GM11168 (cell line): ENCODE measurements at regions not wholly inside any gene's neighbourhood (a gene's known extent, or its start where the extent isn't known, plus 50 kb on each side); places are given as distances from the start of the nearest gene placed in this dataset.
"Not testable (repeated sequence)": the region's sequence is repeated elsewhere in the genome, so short reads cannot be mapped to it uniquely, and the experiment has no call there.

Source experiments
- in situ Hi-C: fragments of 300-500 bp; cut with MboI; formaldehyde crosslinking; loops from one replicate; pipeline ENCODE4 v1.12.0; 2022; ENCODE audit warnings: low sequenced_read_pairs; ENCODE audit not compliant: unreplicated experiment

DNA sequence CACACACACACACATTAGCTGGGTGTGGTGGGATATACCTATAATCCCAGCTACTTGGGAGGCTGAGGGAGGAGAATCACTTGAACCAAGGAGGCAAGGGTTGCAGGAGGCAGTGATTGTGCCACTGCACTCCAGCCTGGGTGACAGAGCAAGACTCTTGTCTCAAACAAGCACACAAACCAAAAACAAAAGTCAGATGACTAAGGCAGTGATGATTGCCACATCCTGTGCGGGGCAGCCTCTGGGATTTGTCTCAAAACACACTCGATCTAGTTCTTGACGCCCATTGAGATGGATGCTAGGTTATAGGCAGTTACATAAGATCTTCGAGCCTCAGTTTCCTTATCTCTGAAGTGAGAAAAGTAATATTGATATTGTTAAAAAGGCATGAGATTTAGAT, 57.8 kb upstream of the NBPF8 start:
- in situ Hi-C loops = not testable (repeated sequence)

DNA sequence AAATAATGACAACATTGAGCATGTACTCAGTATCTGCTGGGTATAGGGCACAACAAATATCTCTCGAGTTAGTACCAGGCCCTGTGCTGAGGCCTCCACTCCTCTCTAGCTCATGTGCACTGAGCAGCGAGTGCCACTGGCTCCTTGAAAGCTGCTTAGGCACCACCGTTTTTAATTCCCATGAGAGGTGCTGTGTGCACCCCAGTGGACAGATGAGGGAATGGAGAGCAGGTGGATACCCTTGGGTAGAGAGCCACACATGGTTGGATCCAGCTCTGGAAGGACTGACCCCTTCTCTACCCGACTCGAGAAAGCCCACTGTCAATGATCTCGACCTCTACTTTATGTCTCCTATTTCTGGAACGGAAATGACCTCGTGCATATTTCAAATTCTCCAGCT, 58.7 kb upstream of the NBPF8 start:
- in situ Hi-C loops = not testable (repeated sequence)

DNA sequence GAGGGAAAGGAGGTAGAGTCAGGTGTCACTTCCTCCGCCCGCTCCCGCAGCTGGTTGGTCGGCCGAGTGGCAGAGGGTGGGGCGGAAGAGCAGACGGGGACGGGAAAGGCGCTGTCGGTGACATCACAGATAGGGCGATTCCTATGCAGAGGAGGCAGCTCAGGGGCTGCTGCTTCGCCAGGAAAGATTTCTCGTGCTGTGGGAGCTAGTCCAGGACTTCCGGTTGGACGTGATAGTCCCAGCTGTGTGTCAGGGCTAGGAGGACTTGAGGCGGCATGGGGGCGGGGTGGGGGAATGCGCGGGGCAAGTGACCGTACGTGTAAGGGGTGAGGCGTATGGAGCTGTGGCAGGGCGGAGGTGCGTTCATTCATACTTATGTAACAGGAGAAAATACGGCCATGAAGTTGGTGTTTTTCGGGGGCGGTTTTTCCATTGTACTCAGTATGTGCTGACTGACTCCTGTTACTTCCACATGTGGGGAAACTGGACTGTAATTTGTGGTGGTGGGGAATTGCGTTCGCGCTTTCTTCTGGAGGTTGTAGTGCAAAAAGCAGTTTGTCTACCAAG, 60.1 kb upstream of the NBPF8 start:
- in situ Hi-C loops = not testable (repeated sequence)

DNA sequence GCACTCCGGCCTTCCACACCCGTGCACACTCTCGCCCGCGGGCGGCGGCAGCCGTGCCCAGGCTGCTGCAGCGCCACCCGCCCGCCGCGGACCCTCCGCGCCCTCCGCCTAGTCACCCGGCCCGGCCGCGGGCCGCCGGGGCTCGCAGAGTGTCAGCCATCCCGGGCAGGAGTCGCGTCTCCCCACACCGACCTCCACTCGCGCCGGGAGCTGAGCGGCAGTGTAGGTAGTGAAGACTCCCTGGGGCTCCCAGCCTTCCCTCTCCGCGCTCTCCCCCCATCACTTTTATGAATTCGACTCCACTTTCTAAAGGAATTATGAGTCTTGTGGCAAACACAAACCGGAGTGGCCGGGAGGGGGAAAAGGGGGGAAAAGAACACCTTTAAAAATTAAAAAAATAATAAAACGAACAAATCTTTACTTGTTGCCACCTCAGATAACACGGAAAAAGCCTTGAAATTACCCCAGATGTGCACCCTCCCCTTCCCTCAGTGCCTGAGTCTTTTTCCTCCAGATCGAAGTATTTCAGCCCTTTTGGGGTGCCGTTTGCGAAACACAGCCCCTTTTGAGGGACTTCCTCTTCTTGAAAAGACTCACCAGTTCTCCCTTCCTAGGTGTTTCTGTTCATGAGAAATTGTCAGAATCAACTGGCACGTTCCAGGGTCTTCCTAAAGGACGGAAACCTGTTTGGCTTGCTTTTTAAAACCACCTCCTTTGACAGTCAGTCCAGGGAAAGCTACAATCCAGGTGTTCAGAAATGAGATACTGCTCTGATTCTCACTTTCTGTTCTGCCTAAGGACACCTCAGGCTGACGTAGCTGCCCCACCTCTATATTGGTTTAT, 72.4 kb upstream of the NBPF8 start:
- in situ Hi-C loops = not testable (repeated sequence)

DNA sequence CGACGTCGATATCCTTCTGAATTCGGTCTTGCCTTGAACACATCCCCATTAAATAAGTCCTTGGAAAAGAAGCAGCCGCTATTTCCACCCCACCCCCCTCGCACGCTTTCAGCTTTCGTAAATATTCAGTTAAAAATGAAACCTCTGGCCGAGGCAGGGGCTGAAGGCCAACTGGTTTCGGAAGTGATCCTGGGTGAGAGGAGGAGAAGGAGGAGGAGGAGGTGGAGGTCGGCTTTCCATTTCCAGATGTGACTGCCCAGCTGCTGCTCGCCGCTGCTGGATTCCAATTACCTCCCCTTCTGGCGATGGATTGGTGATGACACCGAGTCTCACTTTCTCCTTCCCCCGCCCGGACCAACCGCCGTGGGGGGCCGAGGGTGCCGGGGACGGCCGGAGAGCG, 73.1 kb upstream of the NBPF8 start:
- in situ Hi-C loops = not testable (repeated sequence)

DNA sequence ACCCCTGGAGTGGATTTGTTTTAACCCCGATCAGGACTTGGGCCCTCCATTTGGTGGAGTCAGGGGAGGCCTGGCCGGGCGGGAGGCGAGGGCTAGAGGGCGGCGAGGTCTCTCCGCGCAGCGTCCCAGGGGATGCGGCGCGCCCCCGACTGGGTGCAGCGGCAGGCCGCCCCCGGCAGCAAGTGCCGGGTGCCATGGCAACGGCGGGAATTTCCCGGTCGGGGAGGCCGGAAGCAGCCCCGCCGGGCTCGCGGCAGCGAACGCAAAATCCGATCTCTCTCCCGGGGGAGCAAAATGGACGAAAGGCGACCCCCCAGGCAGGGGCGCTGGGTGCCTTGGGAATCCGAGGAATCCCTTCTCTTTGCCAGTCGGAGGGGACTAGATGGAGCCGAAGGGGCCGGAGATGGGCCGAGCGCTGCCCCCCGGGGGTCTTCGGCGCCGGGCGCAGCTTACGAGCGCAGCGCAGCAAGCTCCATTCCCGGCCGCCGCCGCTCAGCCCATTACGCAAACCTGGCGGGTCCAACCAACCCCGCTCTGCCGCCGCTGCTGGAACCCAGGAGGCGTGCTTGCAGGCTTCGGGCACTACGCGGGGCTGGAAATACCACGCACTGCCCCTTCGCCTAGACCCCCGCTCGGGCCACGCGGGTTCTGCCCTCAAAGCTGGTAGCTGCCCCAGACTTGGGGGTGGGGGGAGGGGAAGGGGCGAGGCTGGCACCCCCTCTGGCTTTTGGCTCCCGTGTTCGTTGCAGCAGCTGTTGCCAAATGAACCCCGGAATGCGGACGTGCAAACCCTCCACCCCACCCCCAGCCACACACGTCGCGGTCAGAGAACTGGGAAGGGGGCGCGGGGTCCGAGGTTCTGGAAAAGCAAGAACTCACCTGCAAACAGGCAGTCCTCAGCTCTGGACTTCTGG, 73.7 kb upstream of the NBPF8 start:
- in situ Hi-C loops = not testable (repeated sequence)

DNA sequence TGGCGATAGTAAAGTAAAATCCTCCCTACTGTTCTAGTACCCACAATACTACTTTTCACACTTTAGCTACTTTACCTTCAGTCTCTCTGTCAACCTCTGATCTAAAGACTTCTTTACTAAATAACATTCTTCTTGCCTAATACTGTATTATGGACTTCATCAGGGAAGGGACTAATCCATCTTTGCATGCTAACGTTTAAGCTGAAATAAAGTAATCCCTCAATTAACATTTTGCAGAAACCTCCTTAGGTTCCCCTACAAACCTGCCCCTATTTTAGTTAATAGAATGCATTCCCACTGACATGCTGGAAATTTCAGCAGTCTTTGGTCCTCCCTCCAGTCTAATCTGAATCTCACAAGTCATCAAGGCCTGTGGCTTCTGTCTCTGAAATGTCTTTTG, 99.1 kb upstream of the NBPF8 start:
- in situ Hi-C loops = not testable (repeated sequence)

DNA sequence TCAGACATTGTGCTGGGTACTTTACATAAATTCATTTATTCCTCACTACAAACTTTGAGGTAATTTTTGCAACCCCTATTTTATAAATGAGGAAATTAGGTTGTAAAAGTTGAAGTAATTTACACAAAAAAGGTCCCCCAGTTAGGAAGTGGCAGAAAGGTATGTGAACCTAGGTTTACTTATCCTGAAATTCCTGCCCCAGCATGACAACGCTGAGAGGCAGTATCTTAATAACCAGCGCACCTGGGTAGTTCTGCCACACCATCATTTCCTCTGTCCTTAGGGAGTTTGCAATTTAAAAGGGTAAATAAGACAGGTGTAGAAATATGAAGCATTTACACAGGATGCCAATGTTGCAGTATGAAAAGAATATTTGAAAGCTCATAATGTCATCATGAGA, 102.9 kb upstream of the NBPF8 start:
- in situ Hi-C loops = not testable (repeated sequence)

DNA sequence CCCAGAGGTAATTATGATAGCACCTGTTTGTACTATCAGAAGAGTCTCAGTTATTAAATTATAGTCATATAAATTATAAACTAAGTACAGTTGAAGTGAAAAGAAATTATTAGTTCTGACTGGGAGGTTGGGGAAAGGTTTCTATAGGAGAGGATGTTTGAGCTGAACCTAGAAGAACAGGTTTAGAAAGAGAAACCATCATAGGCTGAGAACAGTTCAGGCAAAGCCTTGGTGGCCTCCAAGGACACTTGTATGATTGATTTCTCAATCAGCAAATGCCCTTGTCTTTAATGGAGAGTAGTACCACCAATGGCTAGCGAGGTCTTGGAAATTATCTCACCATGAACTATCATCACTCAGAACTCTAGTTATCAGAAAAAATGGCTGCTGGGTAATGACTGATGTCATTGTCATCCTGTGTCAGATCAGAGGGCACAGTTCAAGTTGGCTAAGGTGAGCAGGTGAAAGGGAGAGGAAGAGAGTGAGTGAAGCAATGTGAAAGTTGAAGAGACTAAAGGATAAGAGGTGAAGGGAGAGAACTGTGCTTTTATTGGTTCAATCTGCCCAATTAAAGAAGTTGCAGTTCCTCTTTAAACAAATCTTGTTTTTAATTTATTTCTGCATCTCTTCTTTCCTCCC, 105.8 kb upstream of the NBPF8 start:
- in situ Hi-C loops = not testable (repeated sequence)

DNA sequence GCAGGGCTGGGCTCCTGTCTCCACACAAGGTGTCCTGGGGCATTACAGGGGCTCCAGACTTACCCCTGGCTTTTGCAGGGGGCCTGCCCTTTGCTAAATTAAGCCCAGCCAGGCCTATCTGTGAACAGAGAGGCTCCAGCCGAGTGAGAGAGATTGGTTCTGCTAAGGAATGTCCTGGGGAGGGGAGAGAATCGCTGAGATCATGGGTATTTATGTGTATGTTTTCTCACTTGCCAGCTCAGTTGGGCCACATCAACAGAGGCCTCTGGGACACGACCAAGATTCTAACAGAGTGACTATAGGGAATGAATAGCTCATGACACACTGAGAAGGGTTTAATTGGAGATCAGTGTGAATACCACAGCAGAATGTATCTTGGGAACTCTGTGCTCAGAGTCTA, 109.8 kb upstream of the NBPF8 start:
- in situ Hi-C loops = not testable (repeated sequence)

DNA sequence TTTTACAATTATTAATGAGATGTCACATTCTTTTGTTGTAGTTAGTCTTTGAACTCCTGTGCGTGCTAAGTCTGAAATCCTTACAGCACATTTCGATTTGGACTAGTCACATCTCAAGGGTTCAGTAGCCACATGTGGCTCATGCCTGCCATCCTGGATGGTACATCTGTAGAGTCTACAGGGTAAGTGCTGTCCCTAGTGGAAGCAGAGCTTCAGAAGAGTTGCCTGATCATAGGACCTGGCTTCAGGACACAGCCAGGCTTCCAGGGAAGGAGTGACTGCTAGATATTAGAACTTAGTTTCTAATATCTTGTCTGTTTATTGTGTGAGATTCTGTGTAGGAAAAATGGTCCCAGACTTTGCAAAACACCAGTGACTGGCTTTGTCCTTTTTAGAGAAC, 110.5 kb upstream of the NBPF8 start:
- in situ Hi-C loops = not testable (repeated sequence)

DNA sequence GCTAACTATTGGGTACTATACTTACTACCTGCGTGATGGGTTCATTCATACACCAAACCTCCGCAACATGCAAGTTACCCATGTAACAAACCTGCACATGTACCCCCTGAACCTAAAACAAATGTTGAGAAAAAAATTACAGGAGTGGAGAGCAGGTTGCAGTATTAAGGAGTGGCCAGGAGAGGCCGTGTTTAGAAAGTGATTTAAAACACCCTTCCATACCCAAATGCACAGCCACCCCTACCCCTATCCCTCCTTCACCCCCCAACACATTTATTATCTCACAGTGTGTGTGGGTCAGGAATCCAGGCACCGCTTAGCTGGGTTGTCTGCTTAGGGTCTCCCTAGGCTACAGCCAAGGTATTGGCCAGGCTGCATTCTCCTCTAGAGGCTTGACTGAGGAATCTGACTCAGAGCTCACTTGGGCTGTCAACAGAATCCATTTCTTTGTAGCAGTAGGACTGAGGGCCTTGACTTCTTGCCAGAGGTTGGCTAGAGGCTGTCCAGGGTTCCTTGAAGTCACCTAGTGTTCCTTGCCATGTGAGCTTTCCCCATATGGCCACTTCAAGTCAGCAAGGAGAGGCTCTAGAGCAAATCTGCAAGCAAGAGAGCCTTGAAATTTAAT, 115.3 kb upstream of the NBPF8 start:
- in situ Hi-C loops = not testable (repeated sequence)

DNA sequence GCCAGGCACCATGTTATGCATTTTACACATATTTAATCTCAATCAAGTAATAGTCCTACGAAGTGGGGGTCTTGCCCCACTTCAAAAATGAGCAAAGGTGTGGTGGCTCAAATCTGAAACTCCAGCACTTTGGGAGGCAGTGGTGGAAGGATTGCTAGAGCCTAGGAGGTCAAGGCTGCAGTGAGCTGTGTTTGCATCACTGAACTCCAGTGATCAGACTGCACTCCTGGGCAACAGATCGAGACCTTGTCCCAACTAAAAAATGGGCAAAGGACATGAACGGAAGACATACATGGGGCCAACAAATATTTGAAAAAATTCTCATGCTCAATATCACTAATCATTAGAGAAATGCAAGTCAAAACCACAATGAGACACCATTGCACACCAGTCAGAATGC, 116.3 kb upstream of the NBPF8 start:
- in situ Hi-C loops = not testable (repeated sequence)

DNA sequence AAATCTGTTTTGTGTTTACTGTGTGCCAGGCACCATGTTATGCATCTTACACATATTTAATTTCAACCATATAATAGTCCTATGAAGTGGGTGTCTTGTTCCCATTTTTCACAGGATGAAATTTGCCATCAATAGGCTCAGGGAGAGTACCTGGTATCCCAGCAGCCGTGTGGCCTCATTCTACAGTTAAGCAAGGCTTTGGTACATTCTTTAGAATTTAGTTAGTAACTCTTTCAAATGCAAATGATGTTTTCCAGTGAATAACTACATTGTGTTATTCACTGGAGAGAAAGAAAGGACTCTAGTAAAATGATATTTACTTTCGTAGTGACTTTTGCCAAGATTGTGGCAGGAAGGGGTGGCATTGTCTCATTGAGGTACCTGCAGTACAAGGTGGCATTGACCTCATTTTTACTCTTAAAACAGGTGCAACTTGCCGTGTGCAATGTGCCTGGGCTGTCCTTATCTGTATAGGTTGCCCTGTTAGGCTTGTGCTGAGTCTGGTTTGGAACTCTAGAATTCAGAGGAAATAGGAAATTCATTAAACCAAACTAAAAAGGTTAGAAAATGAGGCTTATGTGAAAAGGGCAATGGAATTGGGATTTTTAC, 117.4 kb upstream of the NBPF8 start:
- in situ Hi-C loops = not testable (repeated sequence)

DNA sequence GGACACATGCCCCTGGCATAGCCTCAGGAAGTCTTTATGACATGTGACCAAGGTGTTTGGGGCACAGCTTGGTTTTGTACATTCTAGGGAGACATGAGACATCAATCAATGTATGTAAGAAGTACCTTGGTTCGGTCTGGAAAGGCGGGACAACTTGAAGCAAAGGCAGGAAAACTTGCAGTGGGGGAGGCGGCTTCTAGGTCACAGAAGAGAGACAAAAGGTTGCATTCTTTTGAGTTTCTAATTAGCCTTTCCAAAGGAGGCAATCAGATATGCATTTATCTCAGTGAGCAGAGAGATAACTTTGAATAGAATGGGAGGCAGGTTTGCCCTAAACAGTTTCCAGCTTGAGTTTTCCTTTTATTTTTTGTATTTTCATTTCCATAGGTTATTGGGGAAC, 113.8 kb upstream of the SEC22B start:
- in situ Hi-C loops = not testable (repeated sequence)

DNA sequence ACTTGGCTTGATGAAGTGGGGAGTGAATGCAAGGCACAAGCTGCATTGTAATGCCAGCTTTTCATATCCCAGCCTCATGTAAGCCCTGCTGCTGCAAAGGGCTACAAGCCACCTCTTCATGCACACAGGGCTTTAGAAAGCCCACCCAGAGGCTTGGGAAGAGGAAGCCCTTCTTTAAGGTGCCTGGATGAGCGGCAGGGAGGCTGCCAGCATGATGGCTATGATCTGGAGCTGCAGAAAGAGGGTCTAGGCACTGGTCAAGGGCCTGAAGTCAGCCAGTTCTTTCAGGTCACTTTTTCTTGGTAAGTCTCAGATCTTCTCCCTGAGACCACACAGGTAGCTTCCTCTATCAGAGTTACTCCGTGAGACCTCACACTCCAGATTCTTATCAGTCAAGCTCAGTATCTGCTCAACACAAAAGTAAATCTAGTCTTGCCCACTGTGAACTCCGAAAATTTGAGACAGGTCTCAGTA, 113.3 kb upstream of the SEC22B start:
- in situ Hi-C loops = not testable (repeated sequence)

DNA sequence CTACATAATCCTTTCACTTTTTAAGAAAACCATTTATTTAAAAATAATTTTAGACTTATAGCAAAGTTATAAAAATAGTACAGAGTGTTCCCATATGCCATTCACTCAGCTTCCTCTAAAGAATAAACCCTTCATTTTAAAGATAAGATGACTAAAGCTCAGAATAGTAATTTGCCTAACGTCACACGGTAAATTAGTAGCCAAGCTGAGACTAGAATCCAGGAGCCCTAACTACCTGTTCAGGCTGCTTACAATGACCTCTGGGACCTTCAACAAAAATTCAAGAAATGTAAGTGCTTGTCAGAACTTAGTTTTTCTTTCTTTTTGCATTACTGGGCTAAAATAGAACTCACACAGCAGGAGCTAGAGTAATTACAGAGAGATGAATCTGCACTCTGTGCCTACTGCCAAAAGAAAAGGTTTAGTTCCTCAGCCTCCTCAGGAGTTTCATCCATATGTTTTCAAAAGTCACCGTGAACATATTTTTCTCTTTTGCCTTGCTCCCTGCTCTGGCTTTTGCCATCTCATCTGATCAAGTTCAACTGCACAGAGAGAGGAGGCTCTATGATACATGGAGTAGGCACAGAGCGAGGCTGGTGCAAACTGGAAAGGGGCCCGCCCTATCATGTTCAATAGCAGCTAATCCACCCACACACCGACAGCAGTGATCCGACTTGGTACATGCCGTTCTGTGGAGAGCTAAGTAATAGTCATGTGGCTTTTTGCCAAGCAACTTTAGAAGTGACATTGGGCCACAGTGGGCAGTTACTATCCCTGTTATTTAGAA, 112.7 kb upstream of the SEC22B start:
- in situ Hi-C loops = not testable (repeated sequence)

DNA sequence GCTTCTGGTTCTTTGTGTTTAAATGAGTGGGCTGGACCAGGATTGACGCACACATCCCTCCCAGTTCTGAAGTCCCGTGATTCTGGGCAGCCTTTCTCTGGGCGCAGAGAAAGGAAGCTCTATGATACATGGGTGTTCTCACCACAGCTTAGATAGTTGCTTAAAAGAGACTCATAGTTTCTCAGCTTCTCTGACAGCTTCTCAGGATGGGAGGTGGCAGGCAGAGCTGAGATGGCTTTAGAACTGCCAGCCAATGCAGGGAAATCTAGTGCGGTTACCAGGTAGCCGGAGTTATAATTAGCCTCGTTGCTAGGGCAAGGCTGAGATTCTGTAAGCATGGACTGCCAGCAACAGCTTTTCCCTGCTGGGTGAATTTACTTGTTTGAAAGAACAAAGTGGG, 111.8 kb upstream of the SEC22B start:
- in situ Hi-C loops = not testable (repeated sequence)
